ENCODE measurements at regions not wholly inside any gene's neighbourhood (a gene's known extent, or its start where the extent isn't known, plus 50 kb on each side); places are given as distances from the start of the nearest gene placed in this dataset.

DNA sequence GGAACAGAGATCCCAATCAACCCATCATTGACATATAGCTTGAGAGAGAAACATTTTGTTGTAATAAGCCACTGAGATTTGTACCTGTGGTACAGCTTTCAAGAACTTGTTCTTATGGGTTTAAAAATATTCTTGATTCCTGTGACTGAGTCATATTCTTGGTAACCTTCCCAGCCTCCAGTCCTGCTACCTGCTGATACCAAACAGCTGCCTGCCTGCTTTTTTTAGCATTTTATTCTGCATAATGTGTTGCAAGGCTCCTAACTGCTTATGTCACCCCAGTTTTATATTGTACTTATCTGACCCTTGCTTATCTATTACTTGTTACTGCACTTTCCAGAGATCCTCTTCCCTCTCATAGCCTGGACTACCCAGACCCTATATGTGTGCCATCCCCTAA, 349.3 kb upstream of the SOX2 start:
- Histone ChIP-seq H3K27me3 (no peaks in the 10 kb centered on the region), H3K4me3 (no peak overlapping the region), H3K27ac (no peak overlapping the region), H3K36me3 (no peaks in the 10 kb centered on the region), H3K9me3 (no peaks in the 10 kb centered on the region), H3K4me1 (no peaks in the 10 kb centered on the region)
- TF ChIP-seq POLR2A (IDR thresholded peaks at IDR 0.05) (no peak), POLR2AphosphoS5 (IDR thresholded peaks at IDR 0.05) (no peak)
- TF ChIP-seq, protein P1, sequence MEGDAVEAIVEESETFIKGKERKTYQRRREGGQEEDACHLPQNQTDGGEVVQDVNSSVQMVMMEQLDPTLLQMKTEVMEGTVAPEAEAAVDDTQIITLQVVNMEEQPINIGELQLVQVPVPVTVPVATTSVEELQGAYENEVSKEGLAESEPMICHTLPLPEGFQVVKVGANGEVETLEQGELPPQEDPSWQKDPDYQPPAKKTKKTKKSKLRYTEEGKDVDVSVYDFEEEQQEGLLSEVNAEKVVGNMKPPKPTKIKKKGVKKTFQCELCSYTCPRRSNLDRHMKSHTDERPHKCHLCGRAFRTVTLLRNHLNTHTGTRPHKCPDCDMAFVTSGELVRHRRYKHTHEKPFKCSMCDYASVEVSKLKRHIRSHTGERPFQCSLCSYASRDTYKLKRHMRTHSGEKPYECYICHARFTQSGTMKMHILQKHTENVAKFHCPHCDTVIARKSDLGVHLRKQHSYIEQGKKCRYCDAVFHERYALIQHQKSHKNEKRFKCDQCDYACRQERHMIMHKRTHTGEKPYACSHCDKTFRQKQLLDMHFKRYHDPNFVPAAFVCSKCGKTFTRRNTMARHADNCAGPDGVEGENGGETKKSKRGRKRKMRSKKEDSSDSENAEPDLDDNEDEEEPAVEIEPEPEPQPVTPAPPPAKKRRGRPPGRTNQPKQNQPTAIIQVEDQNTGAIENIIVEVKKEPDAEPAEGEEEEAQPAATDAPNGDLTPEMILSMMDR (IDR thresholded peaks at IDR 0.05), result no peak
- no peak for DNase-seq (ENCODE audit: low spot score in 2 of 2)
- intact Hi-C loops (cut with DNase I; ENCODE audit: low total_unique reads), result no loop called here

DNA sequence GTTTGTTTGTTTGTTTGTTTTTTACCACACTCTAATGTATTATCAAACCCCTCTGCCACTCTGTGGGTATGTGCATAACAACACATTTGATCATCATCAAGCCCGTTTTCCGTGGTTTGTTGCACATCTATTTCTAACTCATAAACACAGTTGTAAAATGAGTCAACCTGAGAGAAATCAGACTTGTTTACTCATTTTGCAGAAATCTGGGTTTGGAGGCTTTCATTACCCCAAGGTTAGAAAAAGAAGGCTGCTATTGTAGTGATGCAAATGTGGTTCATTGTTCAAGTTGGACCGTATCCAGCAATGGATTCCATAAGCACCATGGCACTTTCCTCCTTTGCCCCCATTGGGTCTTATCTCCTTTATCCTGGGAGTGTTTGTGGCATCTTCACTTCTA, 353.2 kb upstream of the SOX2 start:
- Histone ChIP-seq H3K9me3 (no peaks in the 10 kb centered on the region), H3K4me1 (no peaks in the 10 kb centered on the region), H3K4me3 (no peak overlapping the region), H3K27ac (no peak overlapping the region), H3K27me3 (no peaks in the 10 kb centered on the region), H3K36me3 (no peaks in the 10 kb centered on the region)
- DNase-seq (ENCODE audit: low spot score in 2 of 2), result no peak
- intact Hi-C loops (cut with DNase I; ENCODE audit: low total_unique reads), result no loop called here
- no peak for TF ChIP-seq POLR2AphosphoS5 (IDR thresholded peaks at IDR 0.05)
- TF ChIP-seq POLR2A (IDR thresholded peaks at IDR 0.05), result no peak
- TF ChIP-seq, protein P1 (IDR thresholded peaks at IDR 0.05), result no peak

DNA sequence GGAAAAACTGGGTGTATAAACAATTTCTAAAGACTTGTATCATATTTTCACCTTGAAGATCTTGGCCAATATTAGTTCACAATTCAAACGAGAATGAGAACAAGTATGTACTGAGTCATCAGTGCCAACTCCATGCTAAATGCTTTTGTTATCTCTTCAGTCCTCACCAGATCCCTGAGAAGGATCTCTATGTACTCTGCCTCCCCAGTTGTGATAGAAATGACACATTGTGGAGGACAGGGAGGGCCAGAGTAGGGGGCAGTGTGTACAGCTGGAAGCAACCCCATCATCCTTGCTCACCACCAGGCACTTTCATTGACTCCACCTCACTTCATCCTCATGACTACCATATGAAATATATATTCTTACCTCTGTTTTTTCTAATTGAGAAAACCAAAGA, 353.7 kb upstream of the SOX2 start:
- Histone ChIP-seq H3K4me1 (no peaks in the 10 kb centered on the region), H3K36me3 (no peaks in the 10 kb centered on the region), H3K9me3 (no peaks in the 10 kb centered on the region), H3K27me3 (no peaks in the 10 kb centered on the region), H3K4me3 (no peak overlapping the region), H3K27ac (no peak overlapping the region)
- no peak for DNase-seq (ENCODE audit: low spot score in 2 of 2)
- TF ChIP-seq, protein P1 (IDR thresholded peaks at IDR 0.05), result no peak
- no peak for TF ChIP-seq POLR2AphosphoS5 (IDR thresholded peaks at IDR 0.05)
- no peak for TF ChIP-seq POLR2A (IDR thresholded peaks at IDR 0.05)
- intact Hi-C loops (cut with DNase I; ENCODE audit: low total_unique reads), result no loop called here

DNA sequence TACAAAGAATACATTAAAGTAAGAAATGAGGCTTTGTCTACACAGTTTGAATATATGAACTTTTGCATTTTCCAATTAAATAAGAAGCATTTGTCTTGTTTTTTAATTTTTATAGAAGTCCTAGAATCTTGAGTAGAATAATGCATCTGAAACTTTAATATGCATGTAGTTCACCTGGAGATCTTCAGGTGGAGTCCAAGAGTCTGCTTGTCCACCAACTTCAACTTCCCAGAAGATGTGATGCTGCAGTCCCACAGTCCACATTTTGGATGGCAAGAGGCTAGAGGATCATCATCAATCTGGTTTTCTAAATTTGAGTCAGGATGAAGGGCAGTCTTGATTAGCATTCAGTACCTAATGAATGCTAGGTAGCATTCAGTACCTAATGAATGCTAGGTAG, 357.6 kb upstream of the SOX2 start:
- intact Hi-C loops (cut with DNase I; ENCODE audit: low total_unique reads), result no loop called here
- TF ChIP-seq POLR2A (IDR thresholded peaks at IDR 0.05), result no peak
- no peak for TF ChIP-seq POLR2AphosphoS5 (IDR thresholded peaks at IDR 0.05)
- TF ChIP-seq, protein P1 (IDR thresholded peaks at IDR 0.05), result no peak
- no peak overlapping the region for H3K27ac ChIP-seq

DNA sequence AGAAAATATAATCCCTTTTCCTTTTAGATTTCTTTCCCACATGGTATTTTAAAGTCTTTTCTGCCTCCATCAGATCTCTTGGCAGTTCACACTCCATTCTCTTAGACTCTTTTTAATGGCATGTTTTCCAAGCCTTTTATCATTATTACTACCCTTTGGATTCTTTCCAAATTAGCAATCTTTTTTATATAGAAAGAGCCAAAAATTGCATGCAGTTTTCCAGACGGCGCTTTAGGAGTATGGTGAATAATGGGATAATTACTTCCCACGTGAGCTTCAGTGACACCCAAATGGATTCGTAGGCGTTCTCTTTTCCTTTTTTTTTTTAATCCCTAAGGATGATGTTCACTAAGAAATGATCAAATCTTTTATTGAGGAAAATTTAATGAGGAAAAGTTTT, 354.8 kb upstream of the DNAJC19 start:
- intact Hi-C loops (cut with DNase I; ENCODE audit: low total_unique reads), result no loop called here
- no peaks in the 10 kb centered on the region for H3K36me3 ChIP-seq
- H3K9me3 ChIP-seq, result peaks cover 0 to 4% of the 10 kb centered on the region in 2 donors
- H3K4me3 ChIP-seq, result no peak overlapping the region
- H3K27ac ChIP-seq, result no peak overlapping the region
- TF ChIP-seq POLR2A (IDR thresholded peaks at IDR 0.05), result no peak
- TF ChIP-seq, protein P1 (IDR thresholded peaks at IDR 0.05), result no peak
- TF ChIP-seq POLR2AphosphoS5 (IDR thresholded peaks at IDR 0.05), result no peak
- no peaks in the 10 kb centered on the region for H3K27me3 ChIP-seq
- no peak for DNase-seq (ENCODE audit: low spot score in 2 of 2)
- no peaks in the 10 kb centered on the region for H3K4me1 ChIP-seq

More for the DNA sequence above, 357.6 kb upstream of the SOX2 start:
- no peaks in the 10 kb centered on the region for H3K36me3 ChIP-seq
- H3K9me3 ChIP-seq, result no peaks in the 10 kb centered on the region
- no peak overlapping the region for H3K4me3 ChIP-seq
- H3K27me3 ChIP-seq, result no peaks in the 10 kb centered on the region
- no peak for DNase-seq (ENCODE audit: low spot score in 2 of 2)
- H3K4me1 ChIP-seq, result no peaks in the 10 kb centered on the region
